ENCODE measurements at regions not wholly inside any gene's neighbourhood (a gene's known extent, or its start where the extent isn't known, plus 50 kb on each side); places are given as distances from the start of the nearest gene placed in this dataset.

GRCh38 chr3:140850210-140850955 lies 91.3 kb upstream of the SLC25A36 start (continued):
- TF ChIP-seq ZNF121 (tag by site-specific recombination; IDR thresholded peaks at IDR 0.05): no peak
- TF ChIP-seq ZNF302 (tag by site-specific recombination; IDR thresholded peaks at IDR 0.05; ENCODE audit: low read depth): no peak
- TF ChIP-seq ZFP37 (tag by site-specific recombination; IDR thresholded peaks at IDR 0.05): no peak
- no peak for TF ChIP-seq PRDM1 (tag by site-specific recombination; IDR thresholded peaks at IDR 0.05)
- no peak for TF ChIP-seq ZNF311 (tag by site-specific recombination; IDR thresholded peaks at IDR 0.05; ENCODE audit: borderline replicate concordance)
- no peak for TF ChIP-seq ZFP41 (tag by site-specific recombination; IDR thresholded peaks at IDR 0.05; ENCODE audit: borderline replicate concordance)

- CTCF ChIA-PET: no interaction called here
Measured at GRCh38 chr3:140854961-140855360, 86.7 kb upstream of the SLC25A36 start.

GRCh38 chr3:140856905-140857304 lies 84.7 kb upstream of the SLC25A36 start:
- Histone ChIP-seq H3K27ac (ENCODE audit: extremely low read depth, low read depth, low read length) (no peak overlapping the region), H3K4me1 (ENCODE audit: control insufficient read depth, insufficient read depth, low read length) (no peaks in the 10 kb centered on the region), H3K36me3 (ENCODE audit: control insufficient read depth in 2 of 2, insufficient read depth in 1 of 2, low read length in 2 of 2) (no peaks in the 10 kb centered on the region), H3K4me3 (ENCODE audit: low read depth, low read length) (no peak overlapping the region), H3K9me3 (ENCODE audit: control insufficient read depth, insufficient read depth, low read depth, low read length) (no peaks in the 10 kb centered on the region)
- ChIA-PET POLR2A (no interaction called here), CTCF (no interaction called here)
- TF ChIP-seq ZNF37A (tag by site-specific recombination; IDR thresholded peaks at IDR 0.05) (no peak), YY2 (tag by site-specific recombination; IDR thresholded peaks at IDR 0.05) (no peak), ZSCAN23 (tag by site-specific recombination; IDR thresholded peaks at IDR 0.05) (no peak), ZNF292 (tag by site-specific recombination; IDR thresholded peaks at IDR 0.05; ENCODE audit: borderline replicate concordance, low read depth) (no peak), ZFP37 (tag by site-specific recombination; IDR thresholded peaks at IDR 0.05) (no peak), ZNF704 (tag by site-specific recombination; IDR thresholded peaks at IDR 0.05) (no peak), SCRT2 (tag by site-specific recombination; IDR thresholded peaks at IDR 0.05) (no peak), PBX3 (CRISPR knock-in tag; IDR thresholded peaks at IDR 0.05) (no peak), ZNF561 (tag by site-specific recombination; IDR thresholded peaks at IDR 0.05; ENCODE audit: borderline replicate concordance) (no peak), ZNF660 (tag by site-specific recombination; IDR thresholded peaks at IDR 0.05) (no peak), ZNF558 (tag by site-specific recombination; IDR thresholded peaks at IDR 0.05) (no peak), ZNF148 (tag by site-specific recombination; IDR thresholded peaks at IDR 0.05; ENCODE audit: borderline replicate concordance) (no peak)

More at GRCh38 chr3:140854961-140855360, 86.7 kb upstream of the SLC25A36 start:
- Histone ChIP-seq H3K4me1 (ENCODE audit: control insufficient read depth, insufficient read depth, low read length) (no peaks in the 10 kb centered on the region), H3K4me3 (ENCODE audit: low read depth, low read length) (no peak overlapping the region), H3K36me3 (ENCODE audit: control insufficient read depth in 2 of 2, insufficient read depth in 1 of 2, low read length in 2 of 2) (no peaks in the 10 kb centered on the region), H3K27ac (ENCODE audit: extremely low read depth, low read depth, low read length) (no peak overlapping the region), H3K9me3 (ENCODE audit: control insufficient read depth, insufficient read depth, low read depth, low read length) (no peaks in the 10 kb centered on the region)
- TF ChIP-seq ZNF335 (tag by site-specific recombination; conservative IDR thresholded peaks at IDR 0.05) (no peak), KLF10 (tag by site-specific recombination; IDR thresholded peaks at IDR 0.05) (no peak), ZNF558 (tag by site-specific recombination; IDR thresholded peaks at IDR 0.05) (no peak), SCRT1 (tag by site-specific recombination; IDR thresholded peaks at IDR 0.05; ENCODE audit: borderline replicate concordance) (no peak), RBAK (tag by site-specific recombination; IDR thresholded peaks at IDR 0.05) (no peak), ZNF354C (tag by site-specific recombination; IDR thresholded peaks at IDR 0.05; ENCODE audit: borderline replicate concordance, low read depth) (no peak), ZNF157 (tag by site-specific recombination; IDR thresholded peaks at IDR 0.05) (no peak)
- POLR2A ChIA-PET: no interaction called here

All from HEK293 (cell line).